HG03280 (cell line): ENCODE measurements at regions not wholly inside any gene's neighbourhood (a gene's known extent, or its start where the extent isn't known, plus 50 kb on each side); places are given as distances from the start of the nearest gene placed in this dataset.
A peak's percentile ranks its signal among the peaks of the same experiment; 100 is the strongest.
"Not testable (repeated sequence)": the region's sequence is repeated elsewhere in the genome, so short reads cannot be mapped to it uniquely, and the experiment has no call there.

ENCODE experiments used
- ATAC-seq: cut with Tn5 transposase; IDR thresholded peaks from one replicate; pipeline ENCODE4 v1.9.1; 2021; ENCODE audit warnings: mild to moderate bottlenecking, moderate library complexity; ENCODE audit not compliant: unreplicated experiment

- no peak for ATAC-seq
Measured at GRCh38 chr6:63476302-63476701, 96.0 kb upstream of the LOC128125822 start.

GRCh38 chr6:63477422-63478040 lies 94.7 kb upstream of the LOC128125822 start:
- ATAC-seq = no peak

GRCh38 chr6:63478734-63479133 lies 93.5 kb upstream of the LOC128125822 start:
- no peak for ATAC-seq

DNA sequence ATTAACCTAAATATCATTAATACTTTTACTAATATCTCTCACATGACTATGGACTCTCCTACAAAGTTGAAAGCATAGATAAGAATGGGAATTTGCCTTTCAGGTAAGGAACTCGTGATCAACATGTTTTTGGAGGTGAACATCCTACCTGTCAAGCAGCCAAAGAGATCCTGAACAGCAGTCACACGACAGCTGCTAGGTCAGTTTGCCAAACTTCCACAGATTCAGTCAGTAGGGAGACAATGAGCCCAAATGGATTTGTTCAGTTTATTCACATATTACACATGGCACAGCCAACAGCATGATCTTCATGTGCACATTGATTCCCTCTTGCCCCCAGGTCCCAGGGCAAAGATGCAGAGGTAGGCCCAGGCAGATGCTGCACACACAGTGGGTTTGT lies 86.1 kb upstream of the LOC128125822 start:
- no peak for ATAC-seq

- no peak for ATAC-seq
Measured at GRCh38 chr6:63487103-63487813, 85.0 kb upstream of the LOC128125822 start.

DNA sequence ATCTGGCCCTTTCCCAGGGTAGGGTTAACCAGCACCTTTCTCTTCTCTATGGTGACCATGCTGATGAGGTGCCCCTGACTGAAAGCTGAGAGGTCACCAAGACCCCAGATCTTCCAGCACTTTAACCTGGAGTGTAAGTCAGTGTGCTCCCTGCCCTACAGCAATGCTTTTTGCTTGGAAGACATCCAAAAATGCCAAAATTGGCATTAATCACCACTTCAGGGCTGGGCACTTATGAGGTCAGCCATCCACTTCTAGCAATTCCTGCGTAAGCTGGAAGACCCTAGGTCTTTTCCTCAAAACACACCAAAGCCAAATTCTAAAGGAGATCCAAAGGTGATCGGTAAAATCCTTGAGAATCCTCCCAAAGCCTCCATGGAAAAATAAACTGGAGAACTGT lies 81.2 kb upstream of the LOC128125822 start:
- ATAC-seq = no peak

- no peak for ATAC-seq
Measured at GRCh38 chr6:63492476-63492875, 79.8 kb upstream of the LOC128125822 start.

GRCh38 chr6:63493557-63493956 lies 78.7 kb upstream of the LOC128125822 start:
- ATAC-seq = no peak

DNA sequence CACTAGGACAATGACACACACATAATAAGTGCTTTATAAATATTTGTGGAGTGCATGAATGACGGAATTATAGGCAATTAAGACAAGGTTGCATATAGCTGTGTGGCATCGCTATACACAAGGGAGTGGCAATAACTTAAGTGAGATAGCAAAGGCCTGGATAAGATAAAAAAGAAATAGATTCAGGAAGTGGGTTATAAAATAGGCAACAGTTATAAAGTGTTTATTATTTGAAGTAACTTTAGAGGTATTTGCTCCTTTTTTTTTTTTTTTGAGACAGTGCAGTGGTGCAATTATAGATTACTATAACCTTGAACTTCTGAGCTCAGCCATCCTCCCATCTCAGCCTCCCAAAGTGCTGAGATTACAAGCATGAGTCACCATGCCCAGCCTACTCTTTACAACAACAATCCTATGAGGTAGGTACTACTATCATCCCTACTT lies 75.9 kb upstream of the LOC128125822 start:
- ATAC-seq = no peak

DNA sequence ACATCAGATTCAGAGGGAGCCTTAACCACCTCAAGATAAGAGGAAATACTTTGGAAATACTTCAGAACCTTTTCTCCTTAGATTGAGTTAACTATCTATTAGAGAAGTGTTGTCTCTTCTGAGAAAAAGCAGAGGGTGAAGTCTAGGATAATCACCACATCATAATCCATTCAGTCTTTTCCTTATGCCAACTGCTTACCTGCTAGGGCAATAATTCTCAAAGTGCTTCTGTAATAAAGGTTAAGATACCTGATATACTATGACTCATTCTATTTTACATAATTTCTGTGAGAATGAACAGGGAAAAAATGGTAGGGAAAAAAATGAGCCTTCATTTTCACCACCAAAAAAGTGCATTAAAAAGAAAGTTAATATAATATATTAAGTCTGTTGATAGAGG lies 70.1 kb upstream of the LOC128125822 start:
- ATAC-seq = no peak

GRCh38 chr6:63503199-63503598 lies 69.1 kb upstream of the LOC128125822 start:
- ATAC-seq = no peak

GRCh38 chr6:63504777-63505384 lies 67.4 kb upstream of the LOC128125822 start:
- ATAC-seq = peak; percentile 98

- no peak for ATAC-seq
Measured at GRCh38 chr6:63507096-63507495, 65.2 kb upstream of the LOC128125822 start.

DNA sequence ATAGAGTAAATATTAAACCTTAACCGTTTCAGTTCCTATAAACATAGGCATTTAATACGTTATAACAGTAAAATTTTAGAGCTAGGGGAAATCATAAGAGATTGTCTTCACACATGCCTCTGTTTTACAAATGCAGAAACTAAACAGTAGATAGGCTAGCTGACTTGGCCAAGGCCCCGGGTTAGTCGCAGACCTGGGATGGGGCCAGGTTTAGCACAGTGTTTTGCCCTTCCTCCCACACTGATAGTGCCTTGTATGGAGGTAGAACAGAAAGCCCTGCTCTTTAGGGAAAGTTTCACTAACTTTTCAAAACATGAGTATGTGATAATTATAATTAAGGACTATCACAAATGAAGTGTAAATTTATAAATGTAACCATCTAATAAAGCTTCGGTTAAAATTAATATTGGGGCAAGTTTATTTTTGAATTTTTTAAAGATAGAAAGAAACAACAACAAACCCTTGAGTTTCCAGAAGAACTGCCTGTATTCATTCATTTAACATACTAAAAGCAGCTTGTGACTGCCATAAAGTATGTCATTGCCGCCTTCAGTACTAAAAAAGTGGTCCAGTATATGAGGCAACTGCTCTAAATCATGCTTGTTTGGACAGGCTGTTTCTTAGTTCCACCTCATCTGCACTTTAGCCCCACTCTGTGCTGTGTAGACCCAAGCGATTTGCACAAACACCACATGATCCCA lies 62.5 kb upstream of the LOC128125822 start:
- ATAC-seq = no peak

- ATAC-seq = no peak
Measured at GRCh38 chr6:63510353-63510686, 62.0 kb upstream of the LOC128125822 start.

DNA sequence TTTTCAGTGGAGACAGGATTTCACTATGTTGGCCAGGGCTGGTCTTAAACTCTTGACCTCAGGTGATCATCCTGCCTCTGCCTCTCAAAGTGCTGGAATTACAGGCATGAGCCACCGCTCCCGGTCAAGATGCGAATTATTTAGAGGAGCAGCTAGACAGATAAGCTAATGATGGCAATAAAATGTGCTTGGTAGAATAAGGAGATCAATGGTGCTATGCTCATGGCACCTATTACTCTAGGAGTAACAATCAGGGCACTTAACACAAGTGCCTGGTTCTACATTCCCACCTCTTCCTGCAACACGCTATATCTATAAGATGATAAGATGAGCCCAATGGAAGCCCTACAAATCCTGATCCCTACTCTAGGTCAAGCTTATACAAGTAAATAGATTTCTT lies 61.4 kb upstream of the LOC128125822 start:
- no peak for ATAC-seq

DNA sequence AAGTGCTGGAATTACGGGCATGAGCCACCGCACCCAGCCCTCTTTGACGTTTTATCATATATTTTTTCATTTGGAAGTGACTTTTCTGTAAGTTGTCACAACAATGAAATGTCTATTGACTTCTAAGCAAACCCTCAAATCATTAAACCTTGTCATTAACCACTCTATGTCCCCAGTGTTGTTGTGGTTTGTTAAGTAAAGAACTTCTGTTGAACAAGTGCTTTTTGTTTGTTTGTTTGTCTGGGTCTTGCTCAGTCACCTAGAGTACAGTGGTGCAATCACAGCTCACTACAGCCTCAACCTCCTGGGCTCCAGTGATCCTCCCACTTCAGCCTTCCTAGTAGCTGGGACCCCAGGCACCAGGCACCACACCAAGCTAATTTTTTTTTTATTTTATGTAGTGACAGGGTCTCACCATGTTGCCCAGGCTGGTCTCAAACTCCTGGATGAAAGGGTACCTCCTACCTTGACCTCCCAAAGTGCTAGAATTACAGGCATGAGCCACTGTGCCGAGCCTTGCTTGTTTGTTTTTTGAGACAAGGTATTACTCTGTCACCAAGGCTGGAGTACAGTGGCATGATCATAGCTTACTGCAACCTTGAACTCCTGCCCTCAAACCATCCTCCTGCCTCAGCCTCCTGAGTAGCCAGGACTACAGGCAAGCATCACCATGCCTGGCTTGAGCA lies 57.6 kb upstream of the LOC128125822 start:
- ATAC-seq = no peak

DNA sequence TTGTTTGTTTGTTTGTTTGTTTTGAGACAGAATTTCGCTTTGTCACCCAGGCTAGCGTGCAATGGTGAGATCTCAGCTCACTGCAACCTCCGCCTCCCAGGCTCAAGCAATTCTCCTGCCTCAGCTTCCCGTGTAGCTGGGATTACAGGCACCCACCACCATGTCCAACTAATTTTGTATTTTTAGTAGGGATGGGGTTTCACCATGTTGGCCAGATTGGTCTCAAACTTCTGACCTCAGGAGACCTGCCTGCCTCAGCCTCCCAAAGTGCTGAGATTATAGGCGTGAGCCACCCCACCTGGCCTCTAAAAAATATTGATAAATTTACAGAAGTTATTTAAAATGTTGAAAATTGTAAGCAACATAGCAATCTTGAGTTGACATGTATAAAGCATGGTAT lies 57.1 kb upstream of the LOC128125822 start:
- not testable (repeated sequence) for ATAC-seq

DNA sequence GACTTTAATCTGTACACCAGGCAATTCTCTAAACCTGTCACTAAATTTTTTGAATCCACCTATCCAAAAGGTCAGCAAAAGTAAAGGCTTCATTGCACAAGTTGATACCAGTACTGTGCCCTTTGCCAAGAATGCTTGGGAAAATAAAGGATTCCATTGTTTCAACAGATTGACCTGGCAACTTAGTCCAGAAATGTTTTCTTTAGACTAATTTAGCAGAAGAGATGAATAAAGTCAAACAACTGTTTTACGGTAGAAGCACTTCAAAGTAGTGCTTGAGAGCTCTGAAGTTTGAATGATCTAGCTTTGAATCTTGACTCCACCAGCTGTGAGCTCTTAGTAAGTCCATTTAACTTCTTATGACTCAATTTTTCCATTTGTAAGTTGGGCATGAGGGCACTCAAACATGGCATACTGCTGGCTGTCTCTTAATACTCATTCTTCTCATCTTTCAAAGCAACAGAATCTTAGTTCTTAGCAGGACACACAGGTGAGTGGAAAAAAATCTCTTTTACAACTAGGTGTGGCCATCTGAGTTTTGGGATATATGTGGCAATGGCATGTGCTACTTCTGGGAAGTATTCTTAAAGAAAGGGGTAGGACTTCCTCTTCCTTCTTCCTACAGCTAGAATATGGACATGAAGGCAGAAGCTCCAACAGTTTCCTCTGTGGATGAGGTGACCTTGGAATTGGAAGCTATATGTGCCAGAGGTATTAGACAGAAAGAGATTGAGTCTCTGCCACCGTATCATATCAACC lies 55.9 kb upstream of the LOC128125822 start:
- ATAC-seq = no peak

DNA sequence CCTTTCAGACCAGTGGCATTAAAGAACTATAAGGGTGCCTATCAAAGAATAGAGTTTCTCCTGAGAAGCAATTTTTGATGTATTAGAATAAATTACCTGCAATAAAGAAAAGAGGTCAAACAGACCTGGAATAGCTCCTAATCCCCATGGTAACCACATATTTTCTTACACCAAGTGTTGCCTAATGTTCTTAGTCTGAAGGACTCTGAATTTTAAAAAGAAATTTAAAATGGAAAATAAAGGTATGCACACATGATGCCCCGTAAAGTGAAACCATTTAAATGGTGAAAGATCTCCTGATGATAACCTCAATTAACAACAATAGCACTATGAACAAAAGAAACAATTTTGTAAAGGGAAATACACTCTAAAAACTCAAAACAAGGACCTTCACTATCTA lies 55.1 kb upstream of the LOC128125822 start:
- no peak for ATAC-seq
